HepG2 (cell line): ENCODE measurements at regions not wholly inside any gene's neighbourhood (a gene's known extent, or its start where the extent isn't known, plus 50 kb on each side); places are given as distances from the start of the nearest gene placed in this dataset.

Source experiments
- ATAC-seq: fragments of 200-7000 bp; cut with Tn5 transposase; 3 replicates; pipeline ENCODE4 v1.9.1; 2020; ENCODE audit warnings: mild to moderate bottlenecking, moderate library complexity
- BruUV-seq: library from RNA; stranded (reverse); fragments of 400-500 nt; replicated peaks from 2 replicates; lab custom pipeline; 2021; lab: Mats Ljungman, UMichigan
- CTCF ChIA-PET: fragments of 300-600 bp; formaldehyde crosslinking; extraction: SDS; loops from one replicate; lab custom pipeline; 2021; ENCODE audit warnings: low total read pairs, inconsistent platforms, low intra/inter-chr PET ratio; lab: Yijun Ruan, JAX
- POLR2A ChIA-PET: fragments of 350-600 bp; sonication (Branson Sonifier 250); formaldehyde crosslinking; loops from one replicate; lab custom pipeline; 2020; ENCODE audit warnings: antibody characterized with exemption, inconsistent platforms; lab: Yijun Ruan, JAX
- DNase-seq: peaks from one replicate; pipeline ENCODE4 v3.0.0-alpha.2; 2015; ENCODE audit warnings: low spot score
- FAIRE-seq: peaks from 3 replicates; lab custom pipeline; 2011; peaks lifted over from hg19 to GRCh38; lab: Jason Lieb, UNC
- H2AFZ ChIP-seq: one replicate; pipeline ENCODE4 v1.6.1; 2011; ENCODE audit warnings: low read length, inconsistent platforms
- H3K27ac ChIP-seq: fragments of 300-600 bp; 3 replicates; pipeline ENCODE4 v1.8.0; 2011; ENCODE audit warnings: mixed run types, mild to moderate bottlenecking, mixed read lengths, low read length, inconsistent platforms; ENCODE audit not compliant: insufficient read depth; ENCODE audit errors: extremely low read length
- H3K27me3 ChIP-seq, 2 experiments: fragments of 200-600 bp in 1 of 2; 2 replicates in 1 of 2; 3 replicates in 1 of 2; pipeline versions ENCODE4 v1.6.0 to v1.8.0; 2011; ENCODE audit warnings: low read length in 2 of 2, mild to moderate bottlenecking in 2 of 2, moderate library complexity in 2 of 2, inconsistent platforms in 1 of 2; ENCODE audit not compliant: insufficient read depth in 2 of 2, control insufficient read depth in 1 of 2
- H3K36me3 ChIP-seq, 2 experiments: fragments of 200-600 bp in 1 of 2; replicated peaks in 1 of 2; 2 replicates in 1 of 2; 3 replicates in 1 of 2; pipeline versions ENCODE4 v1.5.1 to v1.8.0; 2011; ENCODE audit warnings: low read length in 2 of 2, inconsistent platforms in 1 of 2; ENCODE audit not compliant: insufficient read depth in 2 of 2, control insufficient read depth in 1 of 2
- H3K4me1 ChIP-seq: 2 replicates; pipeline ENCODE4 v1.5.1; 2012; ENCODE audit warnings: low read length, inconsistent platforms; ENCODE audit not compliant: insufficient read depth
- H3K4me2 ChIP-seq: 2 replicates; pipeline ENCODE4 v1.6.0; 2011; ENCODE audit warnings: low read depth, low read length, inconsistent platforms
- H3K4me3 ChIP-seq, 3 experiments: fragments of 200-600 bp in 1 of 3; sonication (generic), shearing (Covaris generic) in 1 of 3; replicated peaks in 1 of 3; 2 replicates each; pipeline ENCODE4 v1.5.1; 2011 to 2016; ENCODE audit warnings: low read length in 3 of 3, inconsistent platforms in 2 of 3, low read depth in 2 of 3, mild to moderate bottlenecking in 2 of 3, control low read depth in 1 of 3, mixed read lengths in 1 of 3; ENCODE audit not compliant: insufficient read depth in 1 of 3
- H3K79me2 ChIP-seq: one replicate; pipeline ENCODE4 v1.6.1; 2011; ENCODE audit warnings: low read length, inconsistent platforms; ENCODE audit not compliant: insufficient read depth
- H3K9ac ChIP-seq: 2 replicates; pipeline ENCODE4 v1.6.0; 2011; ENCODE audit warnings: mild to moderate bottlenecking, low read depth, low read length, inconsistent platforms; ENCODE audit not compliant: insufficient read depth
- H3K9me3 ChIP-seq: 2 replicates; pipeline ENCODE4 v1.5.1; 2012; ENCODE audit warnings: mild to moderate bottlenecking, low read length
- H4K20me1 ChIP-seq: 2 replicates; pipeline ENCODE4 v1.6.0; 2011; ENCODE audit warnings: inconsistent platforms, mild to moderate bottlenecking, low read length, moderate library complexity; ENCODE audit not compliant: insufficient read depth
- HIVEP1 ChIP-seq: sonication (generic); formaldehyde crosslinking; IDR thresholded peaks from 2 replicates; pipeline ENCODE4 v1.4.0; 2020; ENCODE audit warnings: mild to moderate bottlenecking, missing genetic modification reagents
- ISL2 ChIP-seq: sonication (generic); formaldehyde crosslinking; IDR thresholded peaks from 2 replicates; pipeline ENCODE4 v1.5.0; 2020; ENCODE audit warnings: missing genetic modification reagents
- JUNB ChIP-seq: sonication (generic); formaldehyde crosslinking; IDR thresholded peaks from 2 replicates; pipeline ENCODE4 v1.8.0; 2022; ENCODE audit warnings: missing genetic modification reagents, mild to moderate bottlenecking, borderline replicate concordance
- NCOA1 ChIP-seq: sonication (generic); formaldehyde crosslinking; IDR thresholded peaks from 2 replicates; pipeline ENCODE4 v1.9.0; 2021; ENCODE audit warnings: missing genetic modification reagents
- NFIB ChIP-seq: sonication (generic); formaldehyde crosslinking; IDR thresholded peaks from 2 replicates; pipeline ENCODE4 v1.9.0; 2021; ENCODE audit warnings: missing genetic modification reagents, mild to moderate bottlenecking, borderline replicate concordance
- SRSF1 ChIP-seq: fragments of 200-400 bp; formaldehyde crosslinking; optimal IDR thresholded peaks from 2 replicates; pipeline ENCODE3; 2017; ENCODE audit warnings: mild to moderate bottlenecking, low read depth, low read length, moderate library complexity
- ZNF407 ChIP-seq: sonication (generic); formaldehyde crosslinking; IDR thresholded peaks from one replicate; pipeline ENCODE4 v1.5.1; 2020; ENCODE audit warnings: mild to moderate bottlenecking, missing genetic modification reagents; ENCODE audit errors: not compliant biosample characterization
- ZNF788 ChIP-seq: sonication (generic); formaldehyde crosslinking; IDR thresholded peaks from 2 replicates; pipeline ENCODE4 v1.5.0; 2020; ENCODE audit warnings: mild to moderate bottlenecking, missing genetic modification reagents, borderline replicate concordance
- WGBS: methylation state at CpG from one replicate; pipeline ENCODE4 v1.1.6; 2017; ENCODE audit warnings: low lambda C conversion rate; 5-methylcytosine and 5-hydroxymethylcytosine counted together
- in situ Hi-C: cut with HindIII; loops from 2 replicates; pipeline ENCODE4 v1.10.0; 2017; ENCODE audit warnings: low pct_unique_long_range_greater_than_20kb; ENCODE audit not compliant: extremely low pct_ligation_motif_present
- intact Hi-C: fragments of 100-400 bp; cut with micrococcal nuclease; formaldehyde crosslinking; loops from one replicate; pipeline ENCODE4 v1.10.0; 2022; ENCODE audit not compliant: unreplicated experiment
- TF ChIP-seq, protein P1 (sequence below): sonication (generic); formaldehyde crosslinking; IDR thresholded peaks from 2 replicates; pipeline ENCODE4 v1.4.0; 2020; ENCODE audit warnings: mild to moderate bottlenecking, missing genetic modification reagents

DNA sequence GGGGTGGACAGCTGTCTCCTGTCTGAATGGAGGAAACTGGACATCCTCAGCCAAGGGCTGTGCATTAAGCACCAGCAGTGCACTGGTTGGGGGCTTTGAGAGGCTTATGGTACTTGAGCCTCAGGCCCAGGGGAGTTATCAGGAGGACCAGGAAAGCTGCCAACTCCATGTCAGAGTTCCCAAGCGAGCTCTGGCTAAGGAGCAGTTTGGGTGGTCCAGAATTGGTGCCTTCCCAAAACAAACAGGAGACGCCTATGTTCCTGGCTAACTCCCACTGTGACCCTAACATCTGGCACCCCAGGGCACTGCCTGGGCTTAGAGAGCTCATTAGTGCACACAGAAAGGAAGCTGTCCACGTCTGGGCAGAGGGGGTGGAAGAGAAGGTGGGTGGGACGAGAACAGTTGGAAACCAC lies 408.6 kb upstream of the NPVF start:
- Histone ChIP-seq H4K20me1 (no peaks in the 10 kb centered on the region), H3K27me3 (no peaks in the 10 kb centered on the region), H3K36me3 (no peaks in the 10 kb centered on the region), H3K4me2 (no peak overlapping the region), H3K9me3 (no peaks in the 10 kb centered on the region), H2AFZ (no peak overlapping the region), H3K27ac (no peak overlapping the region)
- WGBS = 0% methylated on average over 3 of the region's 4 CpGs
- no peak for FAIRE-seq
- no peak for ATAC-seq
- intact Hi-C loops = no loop called here
- no TSS peak for BruUV-seq
- in situ Hi-C loops = no loop called here
- TF ChIP-seq JUNB (no peak), NFIB (no peak), ZNF407 (CRISPR knock-in tag) (no peak), NCOA1 (CRISPR knock-in tag) (no peak), HIVEP1 (CRISPR knock-in tag) (no peak), SRSF1 (no peak), ISL2 (CRISPR knock-in tag) (no peak), ZNF788 (CRISPR knock-in tag) (no peak)
- TF ChIP-seq, protein P1, sequence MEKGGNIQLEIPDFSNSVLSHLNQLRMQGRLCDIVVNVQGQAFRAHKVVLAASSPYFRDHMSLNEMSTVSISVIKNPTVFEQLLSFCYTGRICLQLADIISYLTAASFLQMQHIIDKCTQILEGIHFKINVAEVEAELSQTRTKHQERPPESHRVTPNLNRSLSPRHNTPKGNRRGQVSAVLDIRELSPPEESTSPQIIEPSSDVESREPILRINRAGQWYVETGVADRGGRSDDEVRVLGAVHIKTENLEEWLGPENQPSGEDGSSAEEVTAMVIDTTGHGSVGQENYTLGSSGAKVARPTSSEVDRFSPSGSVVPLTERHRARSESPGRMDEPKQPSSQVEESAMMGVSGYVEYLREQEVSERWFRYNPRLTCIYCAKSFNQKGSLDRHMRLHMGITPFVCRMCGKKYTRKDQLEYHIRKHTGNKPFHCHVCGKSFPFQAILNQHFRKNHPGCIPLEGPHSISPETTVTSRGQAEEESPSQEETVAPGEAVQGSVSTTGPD (CRISPR knock-in tag) = no peak
- TF ChIP-seq, all 625 proteins: peak for 0
- no peak for DNase-seq
- no peaks in the 10 kb centered on the region for H3K4me1 ChIP-seq
- H3K4me3 ChIP-seq = no peak overlapping the region
- H3K9ac ChIP-seq = no peak overlapping the region
- ChIA-PET POLR2A (no interaction called here), CTCF (no interaction called here)
- no peaks in the 10 kb centered on the region for H3K79me2 ChIP-seq
